Dendritic cell treated with granulocyte-macrophage colony-stimulating factor and Interleukin-4, amounts not matched to agents 40 ng/mL and 50 ng/mL, for 4 days (primary cell): ENCODE measurements at regions not wholly inside any gene's neighbourhood (a gene's known extent, or its start where the extent isn't known, plus 50 kb on each side); places are given as distances from the start of the nearest gene placed in this dataset.

ENCODE experiments used
- H3K27ac Mint-ChIP-seq: one replicate; pipeline ENCODE4 v1.8.0; 2022; ENCODE audit warnings: mild to moderate bottlenecking, mixed read lengths
- H3K27me3 Mint-ChIP-seq: one replicate; pipeline ENCODE4 v1.8.0; 2022; ENCODE audit warnings: mild to moderate bottlenecking, mixed read lengths
- H3K36me3 Mint-ChIP-seq: one replicate; pipeline ENCODE4 v1.8.0; 2022; ENCODE audit warnings: low read depth, mixed read lengths
- H3K4me1 Mint-ChIP-seq: one replicate; pipeline ENCODE4 v1.8.0; 2022; ENCODE audit warnings: low read depth, mixed read lengths
- H3K4me3 Mint-ChIP-seq: one replicate; pipeline ENCODE4 v1.8.0; 2022; ENCODE audit warnings: mild to moderate bottlenecking, moderate library complexity, mixed read lengths
- H3K9me3 Mint-ChIP-seq: one replicate; pipeline ENCODE4 v1.8.0; 2022; ENCODE audit warnings: mixed read lengths
- intact Hi-C: fragments of 100-400 bp; cut with micrococcal nuclease; formaldehyde crosslinking; loops from one replicate; pipeline ENCODE4 v1.15.0; 2022

- H3K9me3 Mint-ChIP-seq, result no peaks in the 10 kb centered on the region
- H3K4me1 Mint-ChIP-seq, result no peaks in the 10 kb centered on the region
- H3K27ac Mint-ChIP-seq, result no peak overlapping the region
- H3K27me3 Mint-ChIP-seq, result no peaks in the 10 kb centered on the region
- H3K36me3 Mint-ChIP-seq, result no peaks in the 10 kb centered on the region
- H3K4me3 Mint-ChIP-seq, result no peak overlapping the region
- intact Hi-C loops, result no loop called here
These were observed 238.1 kb upstream of the PPP1R2C start for GRCh38 chrX:43016021-43016420.

- H3K27ac Mint-ChIP-seq, result no peak overlapping the region
- H3K4me1 Mint-ChIP-seq, result no peaks in the 10 kb centered on the region
- intact Hi-C loops, result no loop called here
- H3K4me3 Mint-ChIP-seq, result no peak overlapping the region
- peaks cover 8% of the 10 kb centered on the region for H3K9me3 Mint-ChIP-seq
- H3K36me3 Mint-ChIP-seq, result no peaks in the 10 kb centered on the region
- no peaks in the 10 kb centered on the region for H3K27me3 Mint-ChIP-seq
These were observed 240.1 kb upstream of the PPP1R2C start for GRCh38 chrX:43018031-43018430.

- Mint-ChIP-seq H3K4me3 (no peak overlapping the region), H3K36me3 (no peaks in the 10 kb centered on the region), H3K4me1 (no peaks in the 10 kb centered on the region), H3K27me3 (no peaks in the 10 kb centered on the region), H3K9me3 (peaks cover 17% of the 10 kb centered on the region), H3K27ac (no peak overlapping the region)
- intact Hi-C loops, result no loop called here
These were observed 241.1 kb upstream of the PPP1R2C start for GRCh38 chrX:43019021-43019420.

- Mint-ChIP-seq H3K9me3 (peaks cover 38% of the 10 kb centered on the region), H3K27ac (no peak overlapping the region), H3K4me3 (no peak overlapping the region), H3K4me1 (no peaks in the 10 kb centered on the region), H3K36me3 (no peaks in the 10 kb centered on the region), H3K27me3 (no peaks in the 10 kb centered on the region)
- intact Hi-C loops, result no loop called here
These were observed 247.9 kb upstream of the PPP1R2C start for GRCh38 chrX:43025806-43026315.

GRCh38 chrX:43064096-43064495, 286.1 kb upstream of the PPP1R2C start:
- H3K9me3 Mint-ChIP-seq, result peaks cover 3% of the 10 kb centered on the region
- intact Hi-C loops, result no loop called here
- H3K36me3 Mint-ChIP-seq, result no peaks in the 10 kb centered on the region
- no peak overlapping the region for H3K27ac Mint-ChIP-seq
- no peaks in the 10 kb centered on the region for H3K4me1 Mint-ChIP-seq
- no peaks in the 10 kb centered on the region for H3K27me3 Mint-ChIP-seq
- H3K4me3 Mint-ChIP-seq, result no peak overlapping the region

- intact Hi-C loops, result no loop called here
- H3K4me3 Mint-ChIP-seq, result no peak overlapping the region
- H3K36me3 Mint-ChIP-seq, result no peaks in the 10 kb centered on the region
These were observed 288.0 kb upstream of the PPP1R2C start for GRCh38 chrX:43065978-43066377.

GRCh38 chrX:43068639-43069038, 290.7 kb upstream of the PPP1R2C start:
- Mint-ChIP-seq H3K4me1 (no peaks in the 10 kb centered on the region), H3K27me3 (no peaks in the 10 kb centered on the region), H3K27ac (no peak overlapping the region), H3K4me3 (no peak overlapping the region), H3K9me3 (peaks cover 8% of the 10 kb centered on the region), H3K36me3 (no peaks in the 10 kb centered on the region)
- intact Hi-C loops, result no loop called here

More at GRCh38 chrX:43065978-43066377, 288.0 kb upstream of the PPP1R2C start:
- no peak overlapping the region for H3K27ac Mint-ChIP-seq
- no peaks in the 10 kb centered on the region for H3K27me3 Mint-ChIP-seq
- H3K9me3 Mint-ChIP-seq, result peaks cover 8% of the 10 kb centered on the region
- H3K4me1 Mint-ChIP-seq, result no peaks in the 10 kb centered on the region

- Mint-ChIP-seq H3K4me3 (no peak overlapping the region), H3K4me1 (no peaks in the 10 kb centered on the region), H3K36me3 (no peaks in the 10 kb centered on the region), H3K27ac (no peak overlapping the region), H3K27me3 (no peaks in the 10 kb centered on the region), H3K9me3 (peaks cover 14% of the 10 kb centered on the region)
- intact Hi-C loops, result no loop called here
These were observed 305.1 kb upstream of the PPP1R2C start for GRCh38 chrX:43083016-43083415.

GRCh38 chrX:43087830-43088229, 309.9 kb upstream of the PPP1R2C start:
- Mint-ChIP-seq H3K4me3 (no peak overlapping the region), H3K9me3 (peaks cover 14% of the 10 kb centered on the region), H3K27ac (no peak overlapping the region), H3K27me3 (no peaks in the 10 kb centered on the region), H3K36me3 (no peaks in the 10 kb centered on the region), H3K4me1 (no peaks in the 10 kb centered on the region)
- intact Hi-C loops, result no loop called here

GRCh38 chrX:43096830-43097229, 318.9 kb upstream of the PPP1R2C start:
- intact Hi-C loops, result no loop called here
- Mint-ChIP-seq H3K27ac (no peak overlapping the region), H3K4me3 (no peak overlapping the region), H3K4me1 (no peaks in the 10 kb centered on the region), H3K36me3 (no peaks in the 10 kb centered on the region), H3K27me3 (no peaks in the 10 kb centered on the region), H3K9me3 (no peaks in the 10 kb centered on the region)

- H3K27ac Mint-ChIP-seq, result no peak overlapping the region
- H3K9me3 Mint-ChIP-seq, result no peaks in the 10 kb centered on the region
- intact Hi-C loops, result no loop called here
- H3K27me3 Mint-ChIP-seq, result no peaks in the 10 kb centered on the region
- no peaks in the 10 kb centered on the region for H3K4me1 Mint-ChIP-seq
- H3K36me3 Mint-ChIP-seq, result no peaks in the 10 kb centered on the region
- H3K4me3 Mint-ChIP-seq, result no peak overlapping the region
These were observed 328.0 kb upstream of the PPP1R2C start for GRCh38 chrX:43106009-43106408.

GRCh38 chrX:43108828-43109227, 330.9 kb upstream of the PPP1R2C start:
- intact Hi-C loops, result no loop called here
- Mint-ChIP-seq H3K4me3 (no peak overlapping the region), H3K27me3 (no peaks in the 10 kb centered on the region), H3K4me1 (no peaks in the 10 kb centered on the region), H3K36me3 (no peaks in the 10 kb centered on the region), H3K27ac (no peak overlapping the region), H3K9me3 (no peaks in the 10 kb centered on the region)

- H3K27ac Mint-ChIP-seq, result no peak overlapping the region
- H3K4me1 Mint-ChIP-seq, result no peaks in the 10 kb centered on the region
- no peak overlapping the region for H3K4me3 Mint-ChIP-seq
- H3K27me3 Mint-ChIP-seq, result no peaks in the 10 kb centered on the region
- H3K36me3 Mint-ChIP-seq, result no peaks in the 10 kb centered on the region
- intact Hi-C loops, result no loop called here
- no peaks in the 10 kb centered on the region for H3K9me3 Mint-ChIP-seq
These were observed 343.7 kb upstream of the PPP1R2C start for GRCh38 chrX:43121637-43122036.

- Mint-ChIP-seq H3K9me3 (peaks cover 15% of the 10 kb centered on the region), H3K4me3 (no peak overlapping the region), H3K27me3 (no peaks in the 10 kb centered on the region), H3K4me1 (no peaks in the 10 kb centered on the region), H3K27ac (no peak overlapping the region), H3K36me3 (no peaks in the 10 kb centered on the region)
- intact Hi-C loops, result no loop called here
These were observed 361.7 kb upstream of the PPP1R2C start for GRCh38 chrX:43139645-43140044.

GRCh38 chrX:43140582-43140981, 362.6 kb upstream of the PPP1R2C start:
- intact Hi-C loops, result no loop called here
- no peaks in the 10 kb centered on the region for H3K36me3 Mint-ChIP-seq
- peaks cover 5% of the 10 kb centered on the region for H3K9me3 Mint-ChIP-seq
- no peak overlapping the region for H3K27ac Mint-ChIP-seq
- H3K4me1 Mint-ChIP-seq, result no peaks in the 10 kb centered on the region
- no peaks in the 10 kb centered on the region for H3K27me3 Mint-ChIP-seq
- no peak overlapping the region for H3K4me3 Mint-ChIP-seq
